NCI-H526 treated with DMSO at 0.1 percent for 48 hours (cell line): ENCODE measurements at regions not wholly inside any gene's neighbourhood (a gene's known extent, or its start where the extent isn't known, plus 50 kb on each side); places are given as distances from the start of the nearest gene placed in this dataset.
"Not testable (repeated sequence)": the region's sequence is repeated elsewhere in the genome, so short reads cannot be mapped to it uniquely, and the experiment has no call there.

Experiments used
- DNase-seq: peaks from one replicate; lab custom pipeline; 2025; lab: John Stamatoyannopoulos, UW

DNA sequence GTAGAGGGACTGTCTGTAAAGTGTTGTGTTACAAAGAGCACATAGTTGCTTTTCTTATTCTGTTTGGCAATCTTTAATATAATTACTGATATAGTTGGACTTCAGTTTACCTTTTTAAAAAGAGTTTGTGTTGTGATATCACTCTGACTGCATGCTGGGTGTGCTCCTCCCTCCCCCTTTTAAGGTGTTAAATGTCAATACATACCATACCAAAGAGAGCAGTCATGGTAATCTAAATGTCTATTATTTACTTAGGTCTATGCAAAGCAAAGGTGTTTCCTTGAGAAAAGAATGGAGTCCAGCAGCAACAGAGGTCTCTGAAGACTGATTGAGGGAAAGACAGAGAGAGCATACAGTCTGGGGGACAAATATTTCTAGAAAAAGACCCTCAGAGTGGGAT, 275.1 kb upstream of the NRP1 start:
- peak; percentile 35 for DNase-seq

DNA sequence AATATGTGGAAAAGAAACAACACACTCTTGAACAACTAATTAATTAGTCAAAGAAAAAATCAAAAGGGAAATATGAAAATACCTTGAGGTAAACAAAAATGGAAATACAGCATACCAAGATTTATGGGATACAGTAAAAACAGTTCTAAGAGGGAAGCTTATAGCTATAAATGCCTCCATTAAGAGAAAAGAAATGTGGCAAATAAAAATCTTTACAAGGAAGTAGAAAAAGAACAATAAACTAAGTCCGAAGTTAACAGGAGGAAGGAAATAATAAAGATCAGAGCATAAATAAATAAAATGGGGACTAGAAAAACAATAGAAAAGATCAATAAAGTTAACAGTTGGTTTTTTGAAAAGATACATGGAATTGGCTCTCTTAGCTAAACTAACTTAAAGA, 267.8 kb upstream of the NRP1 start:
- DNase-seq = no peak

DNA sequence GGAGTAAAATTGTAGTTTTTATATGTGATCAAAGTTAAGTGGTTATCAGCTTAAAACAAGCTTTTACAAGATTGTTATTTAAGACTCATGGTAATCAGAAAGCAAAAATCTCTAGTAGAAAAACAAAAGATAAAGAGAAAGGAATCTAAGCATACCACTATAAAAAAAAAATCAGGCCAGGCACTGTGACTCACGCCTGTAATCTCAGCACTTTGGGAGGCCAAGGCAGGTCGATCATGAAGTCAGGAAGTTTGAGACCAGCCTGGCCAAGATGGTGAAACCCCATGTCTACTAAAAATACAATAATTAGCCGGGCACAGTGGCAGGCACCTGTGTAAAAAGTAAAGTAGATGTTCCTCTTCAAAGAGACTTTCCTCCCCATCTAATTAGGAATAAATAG, 265.9 kb upstream of the NRP1 start:
- no peak for DNase-seq

DNA sequence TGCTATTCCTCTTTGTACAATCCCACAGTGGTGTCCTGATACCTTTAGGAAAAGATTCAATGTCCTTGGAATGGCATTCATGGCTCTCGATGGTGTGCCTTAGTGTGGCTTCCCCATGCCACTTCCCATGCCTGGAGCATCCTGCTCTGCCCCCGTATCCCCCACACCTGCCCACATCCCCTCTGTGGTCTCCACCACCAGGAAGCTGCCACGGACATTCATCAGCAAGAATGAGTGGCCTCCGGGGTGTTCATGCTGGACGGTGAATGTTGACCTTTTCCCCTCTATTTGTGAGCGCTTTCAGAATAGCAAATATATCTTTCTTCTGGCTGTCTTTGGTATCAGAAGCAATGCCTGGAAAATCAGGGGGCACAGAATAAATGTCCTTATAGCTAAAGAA, 262.0 kb upstream of the NRP1 start:
- DNase-seq = no peak

DNA sequence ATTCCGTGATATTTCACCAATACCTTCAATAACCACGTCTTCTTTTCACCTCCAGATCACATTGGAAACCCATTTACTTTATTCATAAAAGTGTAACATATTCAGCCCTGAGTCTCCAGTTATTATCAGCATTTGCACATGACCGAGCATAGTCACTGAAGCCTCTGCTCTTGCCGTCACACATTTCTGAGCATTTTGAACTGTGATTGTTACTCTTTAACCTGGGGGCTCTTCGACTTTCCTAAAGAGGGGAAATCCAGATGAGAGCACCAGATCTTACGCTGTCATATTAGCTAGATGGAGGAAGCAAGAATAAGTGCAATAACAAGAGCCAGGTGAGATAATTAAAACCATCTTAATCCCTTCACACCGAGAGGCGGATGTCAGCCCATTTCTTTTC, 260.0 kb upstream of the NRP1 start:
- no peak for DNase-seq

DNA sequence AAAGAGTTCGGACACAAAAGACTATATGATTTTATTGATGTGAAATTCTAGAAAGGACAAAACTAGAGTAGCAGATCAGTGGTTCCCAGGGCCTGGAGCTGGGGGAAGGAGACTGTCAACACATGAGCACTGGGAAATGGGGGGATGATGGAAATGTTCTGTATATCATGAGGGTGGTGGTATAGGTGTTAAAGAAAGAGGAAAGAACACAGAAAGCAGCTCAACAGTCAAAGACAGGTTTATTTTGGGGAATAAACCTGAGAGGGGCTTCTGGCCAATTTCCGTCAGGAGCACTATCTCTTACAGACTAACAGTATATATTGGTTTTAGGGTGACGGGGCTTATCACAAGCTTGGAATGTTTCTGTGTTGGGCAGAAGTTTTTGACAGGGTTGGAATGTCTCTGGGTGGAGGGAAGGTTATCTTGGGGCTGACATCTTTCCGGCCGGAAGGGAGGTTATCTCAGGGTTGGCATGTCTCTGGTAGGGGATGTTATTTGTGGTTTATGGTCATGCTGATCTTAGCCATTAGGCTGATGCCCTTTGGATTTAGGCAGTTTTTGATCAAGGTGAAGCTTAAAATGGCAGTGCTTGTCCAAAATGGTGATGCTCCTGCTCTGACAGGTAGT, 254.6 kb upstream of the NRP1 start:
- no peak for DNase-seq

DNA sequence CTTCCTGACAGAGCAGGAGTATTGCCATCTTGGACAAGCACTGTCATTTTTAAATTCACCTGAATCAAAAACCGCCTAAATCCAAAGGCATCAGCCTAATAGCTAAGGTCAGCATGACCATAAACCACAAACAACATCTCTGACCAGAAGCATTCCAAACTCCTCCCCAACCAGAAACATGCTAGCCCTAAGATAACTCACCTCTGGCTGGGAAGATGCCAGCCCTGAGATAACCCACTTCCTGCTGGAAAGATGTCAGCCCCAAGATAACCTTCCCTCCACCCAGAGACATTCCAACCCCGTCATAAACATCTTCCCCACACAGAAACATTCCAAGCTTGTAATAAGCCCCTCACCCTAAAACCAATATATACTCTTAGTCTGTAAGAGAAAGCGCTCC, 250.1 kb upstream of the NRP1 start:
- DNase-seq = not testable (repeated sequence)

DNA sequence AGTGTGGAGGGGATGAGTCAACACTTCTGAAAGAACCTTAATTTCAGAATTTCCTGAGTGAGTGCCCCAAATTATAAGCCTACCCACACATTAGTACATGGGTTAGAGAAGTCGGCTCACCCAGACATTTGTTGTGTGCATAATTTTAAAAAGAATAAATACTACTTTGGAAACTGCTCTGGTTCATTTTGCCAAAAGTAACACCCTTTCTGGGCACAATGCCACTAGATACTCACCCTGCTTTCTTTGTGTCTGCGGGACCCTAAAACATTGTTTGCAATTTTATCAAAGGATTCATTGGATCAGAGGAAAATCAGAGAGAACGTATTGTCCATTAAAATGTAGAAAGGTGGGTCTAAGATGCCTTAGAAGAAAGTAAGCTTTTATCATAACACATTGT, 245.5 kb upstream of the NRP1 start:
- no peak for DNase-seq

DNA sequence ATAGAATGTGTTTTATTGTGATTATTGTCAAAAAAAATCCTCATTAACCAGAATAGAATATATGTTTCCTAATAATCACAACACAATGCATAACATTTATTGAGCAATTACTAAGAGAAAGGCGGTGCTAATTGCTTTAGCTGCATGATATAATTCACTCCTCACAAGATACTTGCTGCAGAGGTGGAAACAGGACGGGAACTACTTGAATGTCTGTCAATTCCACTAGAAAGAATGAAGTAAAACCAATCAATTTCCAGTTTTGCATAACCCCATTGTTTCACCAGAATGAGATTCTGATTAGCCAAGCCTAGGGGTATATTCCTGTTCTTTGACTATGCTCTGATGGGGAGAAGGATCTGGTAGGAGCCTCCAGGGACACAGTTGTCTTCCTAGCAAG, 239.1 kb upstream of the NRP1 start:
- DNase-seq = no peak

DNA sequence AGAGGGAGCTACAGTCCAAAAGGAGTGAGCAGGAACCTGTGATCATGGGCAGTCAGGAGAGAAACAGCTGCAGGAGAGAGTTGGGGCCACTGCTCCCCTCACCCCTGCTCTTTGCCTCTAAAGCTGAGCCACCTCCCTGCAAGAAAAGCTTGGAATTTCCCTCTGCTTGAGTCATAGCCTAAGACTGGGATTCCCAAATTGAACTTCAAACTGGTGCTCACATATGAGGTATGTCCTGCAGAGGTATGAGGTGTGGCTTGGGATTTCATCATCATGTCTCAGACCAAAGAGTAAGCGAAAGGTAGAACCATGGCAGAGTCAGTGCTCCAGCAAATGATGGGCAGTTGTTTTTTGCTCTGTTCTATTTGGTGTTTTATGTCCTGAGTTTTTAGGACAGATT, 237.1 kb upstream of the NRP1 start:
- no peak for DNase-seq

DNA sequence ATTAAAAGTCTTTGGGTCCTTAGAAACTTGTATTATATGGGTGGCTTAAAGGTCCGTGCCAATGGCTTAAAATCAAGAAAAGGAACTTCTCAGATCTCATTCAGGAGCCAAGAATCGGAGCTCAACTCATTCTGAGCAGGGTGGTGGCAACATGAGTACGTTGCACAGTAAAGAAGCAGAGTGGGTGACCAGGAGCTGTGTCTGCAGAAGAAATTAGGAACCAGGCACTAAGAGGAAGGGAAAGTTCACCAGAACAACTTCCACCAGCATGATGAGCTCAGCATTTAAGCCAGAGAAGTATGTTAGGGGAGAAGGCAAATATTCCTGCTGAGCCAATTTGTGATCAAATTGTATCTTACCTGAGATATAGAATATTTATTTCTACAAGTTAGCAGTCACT, 236.0 kb upstream of the NRP1 start:
- no peak for DNase-seq

DNA sequence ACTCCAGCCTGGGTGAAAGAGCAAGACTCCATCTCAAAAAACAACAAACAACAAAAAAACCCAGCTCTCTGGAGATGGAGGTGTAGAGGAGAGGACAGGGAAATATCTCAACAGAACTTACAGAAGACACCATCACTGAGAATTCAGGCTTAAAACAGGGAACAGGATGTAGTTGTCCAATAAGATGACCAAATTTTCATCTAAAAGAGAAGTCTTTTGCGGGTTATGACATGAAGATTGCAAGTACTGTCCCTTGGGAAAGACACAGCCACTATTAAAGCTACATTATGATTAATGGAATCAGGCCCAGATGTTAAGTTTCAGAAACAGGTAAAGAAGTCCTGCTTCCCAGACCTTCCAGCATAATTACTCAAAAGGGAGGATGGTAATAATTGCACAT, 235.2 kb upstream of the NRP1 start:
- no peak for DNase-seq

DNA sequence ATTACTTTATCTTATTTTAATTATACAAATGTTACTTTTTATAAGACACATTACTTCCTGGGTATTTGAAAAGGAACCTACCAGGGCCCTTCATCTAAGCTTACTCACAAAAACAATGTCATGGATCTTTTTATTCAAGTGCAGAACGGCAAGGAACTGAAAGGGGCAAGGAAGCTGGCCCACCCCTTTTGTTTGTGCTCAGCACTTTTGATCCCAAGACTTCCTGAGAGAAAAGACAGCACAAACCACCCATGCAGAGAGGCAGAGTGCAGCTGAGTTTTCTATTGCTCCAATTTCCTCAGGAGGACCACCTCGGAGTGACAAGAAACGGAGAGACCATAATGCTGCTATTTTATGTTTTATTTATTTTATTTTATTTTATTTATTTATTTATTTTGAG, 232.0 kb upstream of the NRP1 start:
- DNase-seq = no peak

DNA sequence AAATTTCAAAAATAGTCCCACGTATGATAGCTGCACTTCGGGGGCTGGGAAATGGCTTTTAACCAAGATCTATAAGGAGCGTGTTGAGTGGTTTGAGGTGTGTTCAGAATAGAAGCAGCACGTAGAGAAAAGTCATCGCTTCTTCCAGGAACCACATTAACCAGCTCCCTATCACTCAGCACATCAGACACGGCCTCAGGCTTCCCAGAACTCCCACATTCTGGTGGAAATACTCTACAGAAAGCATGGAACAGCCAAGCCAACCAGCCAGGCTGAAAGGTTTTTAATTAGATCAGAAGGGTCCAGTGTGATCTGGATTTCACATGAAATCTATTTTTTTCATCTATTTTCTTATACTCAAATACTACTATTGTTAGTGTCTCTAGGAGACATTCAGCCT, 231.5 kb upstream of the NRP1 start:
- no peak for DNase-seq

DNA sequence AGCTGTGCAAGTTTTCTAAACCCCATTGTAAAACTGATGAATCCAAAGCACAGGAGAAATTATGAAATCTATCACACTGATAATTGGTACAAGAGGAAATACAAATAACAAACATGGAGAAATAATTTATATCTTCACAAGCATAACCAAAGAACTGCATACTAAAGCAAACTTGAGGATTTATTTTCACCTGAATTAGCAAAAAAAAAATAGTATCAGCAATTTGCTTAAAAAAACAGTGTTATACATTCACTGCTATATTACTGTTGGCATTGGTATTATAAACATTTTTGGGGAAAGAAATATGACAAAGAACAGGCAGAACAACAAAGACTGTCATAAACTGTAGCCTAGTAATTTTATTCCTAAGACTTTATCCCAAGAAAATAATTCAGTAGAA, 230.8 kb upstream of the NRP1 start:
- no peak for DNase-seq

DNA sequence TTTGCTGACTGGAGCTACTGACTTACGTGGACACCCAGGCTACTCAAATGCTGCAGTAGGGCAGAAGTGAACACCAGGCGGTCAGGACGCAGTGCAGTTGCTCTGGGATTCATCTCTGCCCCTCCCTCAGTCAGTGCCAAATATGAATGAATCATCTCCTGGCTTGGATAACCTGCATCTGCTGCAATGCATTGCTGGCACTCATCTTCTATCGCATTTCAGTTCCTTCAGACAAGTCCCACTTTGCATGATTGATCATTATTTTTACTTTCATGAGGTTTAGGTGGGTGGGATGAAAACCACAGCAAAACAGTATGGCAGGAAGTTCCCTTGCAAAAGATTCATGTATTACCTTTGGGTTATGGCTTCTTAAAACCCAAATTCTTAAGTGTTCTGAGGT, 224.6 kb upstream of the NRP1 start:
- no peak for DNase-seq

DNA sequence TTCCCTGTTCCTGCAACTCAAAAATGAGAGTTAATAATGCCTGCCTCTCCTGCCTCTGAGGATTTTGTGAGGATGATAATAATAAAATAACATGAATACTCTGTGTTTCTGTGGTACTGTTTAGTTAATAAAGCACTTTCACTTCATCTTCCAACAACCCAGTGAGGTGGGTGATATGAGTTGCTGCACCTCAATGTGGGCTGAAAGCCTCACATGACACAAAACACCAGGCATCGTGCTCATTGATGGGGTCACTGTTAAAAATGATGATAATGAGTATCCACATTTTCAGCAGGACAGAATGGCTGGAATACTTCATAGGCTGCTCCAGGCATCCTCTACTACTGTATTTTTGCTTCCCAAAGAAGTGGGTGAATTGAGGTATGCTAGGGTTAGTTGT, 222.8 kb upstream of the NRP1 start:
- DNase-seq = no peak

DNA sequence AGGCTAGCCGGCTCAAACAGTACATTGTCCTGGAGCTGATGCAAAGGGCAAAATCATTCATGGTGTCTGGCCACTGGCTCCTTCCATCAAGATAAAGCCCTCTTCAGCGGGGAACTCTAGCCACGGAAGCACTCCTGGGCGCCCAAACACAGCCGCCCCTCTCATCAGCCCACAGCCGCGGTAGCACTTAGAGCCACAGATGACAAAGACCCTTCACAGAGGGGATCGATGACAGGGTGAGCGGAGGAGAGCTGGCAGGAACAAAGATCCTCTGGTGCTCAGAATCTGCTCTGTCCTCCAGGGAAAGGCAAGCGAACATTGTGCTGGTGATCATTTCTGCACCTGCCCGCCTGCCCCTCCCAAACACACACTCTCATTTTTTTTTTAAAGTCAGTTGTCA, 222.2 kb upstream of the NRP1 start:
- no peak for DNase-seq

DNA sequence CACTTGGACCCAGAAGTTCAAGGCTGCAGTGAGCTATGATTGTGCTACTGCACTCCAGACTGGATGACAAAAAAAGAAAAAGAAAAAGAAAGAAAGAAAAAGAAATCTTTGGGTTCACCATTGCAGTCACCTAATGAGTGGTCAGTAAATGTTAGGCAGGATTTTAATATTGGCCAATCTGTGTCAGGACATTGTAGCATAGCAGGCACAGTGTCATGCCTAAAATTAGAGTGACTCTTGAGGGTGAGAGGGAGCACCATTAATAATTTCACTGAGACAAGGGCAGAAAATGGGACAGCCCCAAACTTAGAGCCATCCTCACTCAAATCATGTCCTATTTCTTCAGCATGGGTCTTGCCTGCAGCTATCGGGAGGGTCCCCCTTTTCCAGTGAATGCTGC, 221.6 kb upstream of the NRP1 start:
- DNase-seq = no peak

DNA sequence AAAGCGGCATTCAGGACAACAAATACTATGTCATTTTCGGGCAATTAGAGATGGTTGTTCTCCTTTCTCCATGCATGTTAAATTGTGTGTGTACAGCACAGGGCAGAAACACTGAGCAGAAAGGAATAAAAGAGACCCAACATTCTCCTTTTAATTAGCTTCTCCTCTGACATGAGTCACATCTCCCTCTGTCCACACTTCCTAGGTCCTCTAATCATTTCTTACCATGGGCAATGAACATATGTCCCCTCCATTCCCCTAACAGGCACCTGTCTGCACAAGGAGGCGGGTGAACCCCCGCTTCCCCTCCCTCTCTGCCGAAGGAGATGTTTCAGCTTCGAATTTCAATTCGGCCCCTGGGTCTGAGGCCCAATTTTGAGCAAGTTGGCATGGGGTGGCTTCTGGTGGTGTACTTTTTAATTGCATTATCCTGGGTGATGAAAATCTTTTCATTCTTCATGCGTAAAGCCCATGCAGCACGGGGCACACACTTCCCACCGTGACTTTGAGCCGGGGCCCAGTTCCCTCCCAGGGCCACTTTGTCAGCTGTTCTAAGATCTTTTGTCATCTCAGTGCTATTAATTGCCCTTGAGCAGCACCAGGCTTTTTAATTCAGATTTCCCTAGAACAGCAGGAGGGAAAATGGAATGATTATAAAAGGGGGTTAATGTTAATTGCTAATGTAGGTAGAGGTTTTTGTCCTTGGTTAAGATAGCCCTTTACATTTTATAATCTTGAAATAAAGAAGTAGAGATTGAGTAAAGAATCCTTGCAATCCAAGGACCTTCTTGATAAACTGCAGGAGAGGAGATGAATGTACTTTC, 219.5 kb upstream of the NRP1 start:
- DNase-seq = no peak

DNA sequence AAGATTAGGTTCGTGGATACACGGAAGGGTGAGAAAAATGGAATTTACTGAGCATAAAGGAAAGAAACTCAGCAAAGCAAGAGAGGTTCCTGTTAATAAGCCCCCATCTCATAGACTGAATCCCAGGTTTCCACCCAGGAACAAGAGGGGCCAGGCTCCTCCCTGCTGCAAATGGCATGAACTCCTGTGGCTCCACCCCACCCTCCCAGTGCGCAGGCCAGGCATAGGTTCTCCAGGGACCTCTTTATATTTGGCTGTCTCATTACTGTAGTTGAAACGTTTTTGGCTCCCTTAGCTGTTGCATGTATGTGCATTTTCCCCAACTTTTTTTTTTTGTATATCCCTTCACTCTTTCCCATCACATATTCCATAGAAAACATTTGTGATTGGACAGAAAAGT, 217.8 kb upstream of the NRP1 start:
- no peak for DNase-seq

DNA sequence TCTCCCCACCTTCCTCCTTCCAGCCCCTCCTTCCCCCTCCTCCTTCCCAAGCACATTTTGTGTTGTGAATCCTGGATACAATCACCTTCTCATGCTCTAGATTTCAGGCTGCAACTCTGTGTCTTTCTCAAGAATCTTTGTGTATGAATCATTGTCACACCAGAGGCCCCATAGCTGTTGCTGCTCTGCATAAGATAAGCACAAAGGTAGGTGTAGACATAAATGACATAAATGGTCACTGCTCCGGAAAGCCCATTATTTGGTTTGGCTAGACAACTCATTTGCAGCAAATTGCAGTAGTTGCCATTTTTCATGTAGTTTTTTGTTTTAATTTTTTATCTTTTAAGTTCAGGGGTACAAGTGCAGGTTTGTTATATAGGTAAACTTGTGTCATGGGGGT, 216.3 kb upstream of the NRP1 start:
- no peak for DNase-seq

DNA sequence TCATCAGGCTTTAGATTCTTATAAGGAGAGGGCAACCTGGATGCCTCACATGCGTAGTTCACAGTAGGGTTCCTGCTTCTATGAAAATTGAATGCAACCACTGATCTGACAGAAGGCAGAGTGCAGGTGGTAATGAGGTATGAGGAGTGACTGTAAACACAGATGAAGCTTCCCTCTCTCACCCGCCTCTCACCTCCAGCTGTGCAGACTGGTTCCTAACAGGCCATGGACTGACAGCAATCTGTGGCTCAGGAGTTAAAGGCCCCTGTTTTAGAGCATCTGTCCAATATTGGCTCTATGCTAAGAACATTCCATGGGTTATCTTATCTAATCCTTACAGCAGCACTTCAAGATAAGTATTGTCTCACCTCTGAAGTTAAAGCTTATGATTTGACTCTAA, 213.5 kb upstream of the NRP1 start:
- no peak for DNase-seq

DNA sequence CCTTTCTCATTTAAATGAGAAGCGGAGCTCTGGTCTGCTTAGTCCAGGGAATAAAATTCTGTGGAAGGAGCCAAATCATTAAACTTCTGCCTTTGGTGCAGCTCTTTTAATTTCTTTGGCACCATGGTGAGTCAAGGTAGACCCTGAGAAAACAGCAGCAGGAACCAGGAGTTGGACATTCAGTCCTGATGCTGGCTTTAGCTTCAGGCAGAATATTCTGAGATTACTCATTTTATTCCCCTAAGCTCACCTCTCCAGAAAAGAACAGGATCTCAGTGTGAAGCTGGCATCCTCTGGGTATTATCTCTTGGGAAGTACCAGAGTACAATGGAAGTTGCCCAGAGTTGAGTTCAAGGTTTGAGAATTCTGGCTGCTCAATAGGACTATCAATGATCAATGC, 211.6 kb upstream of the NRP1 start:
- DNase-seq = no peak
